Activated naive CD4-positive, alpha-beta T cell treated with anti-CD3 and anti-CD28 coated beads, Interleukin-2, amount 50 U/mL, for 16 hours (primary cell): ENCODE measurements at regions not wholly inside any gene's neighbourhood (a gene's known extent, or its start where the extent isn't known, plus 50 kb on each side); places are given as distances from the start of the nearest gene placed in this dataset.
A peak's percentile ranks its signal among the peaks of the same experiment; 100 is the strongest.
"Not testable (repeated sequence)": the region's sequence is repeated elsewhere in the genome, so short reads cannot be mapped to it uniquely, and the experiment has no call there.

Source experiments
- DNase-seq: peaks from one replicate; pipeline ENCODE4 v3.0.0-alpha.2; 2020

- no peak for DNase-seq
These were observed 1493.5 kb upstream of the DEFB115 start for GRCh38 chr20:29763821-29764511.

- DNase-seq = not testable (repeated sequence)
These were observed 1492.4 kb upstream of the DEFB115 start for GRCh38 chr20:29764922-29765610.

GRCh38 chr20:29778033-29778432 lies 1479.4 kb upstream of the DEFB115 start:
- not testable (repeated sequence) for DNase-seq

GRCh38 chr20:29781217-29781616 lies 1476.2 kb upstream of the DEFB115 start:
- DNase-seq = not testable (repeated sequence)

GRCh38 chr20:29781891-29782290 lies 1475.6 kb upstream of the DEFB115 start:
- DNase-seq = not testable (repeated sequence)

- not testable (repeated sequence) for DNase-seq
These were observed 1470.0 kb upstream of the DEFB115 start for GRCh38 chr20:29787456-29787855.

- DNase-seq = no peak
These were observed 1467.0 kb upstream of the DEFB115 start for GRCh38 chr20:29790510-29790909.

- DNase-seq = not testable (repeated sequence)
These were observed 1426.0 kb upstream of the DEFB115 start for GRCh38 chr20:29831508-29831907.

- not testable (repeated sequence) for DNase-seq
These were observed 1389.5 kb upstream of the DEFB115 start for GRCh38 chr20:29868014-29868413.

- not testable (repeated sequence) for DNase-seq
These were observed 1388.8 kb upstream of the DEFB115 start for GRCh38 chr20:29868688-29869087.

- not testable (repeated sequence) for DNase-seq
These were observed 1385.6 kb upstream of the DEFB115 start for GRCh38 chr20:29871816-29872215.

GRCh38 chr20:29873946-29874345 lies 1383.5 kb upstream of the DEFB115 start:
- DNase-seq = peak; percentile 41

GRCh38 chr20:29874476-29875202 lies 1382.8 kb upstream of the DEFB115 start:
- DNase-seq = no peak

GRCh38 chr20:29875321-29876083 lies 1382.0 kb upstream of the DEFB115 start:
- not testable (repeated sequence) for DNase-seq

GRCh38 chr20:29876084-29876910 lies 1381.2 kb upstream of the DEFB115 start:
- DNase-seq = not testable (repeated sequence)

- DNase-seq = no peak
These were observed 1380.6 kb upstream of the DEFB115 start for GRCh38 chr20:29876911-29877285.

GRCh38 chr20:29877411-29878280 lies 1379.8 kb upstream of the DEFB115 start:
- not testable (repeated sequence) for DNase-seq

- DNase-seq = peak; percentile 22
These were observed 1379.2 kb upstream of the DEFB115 start for GRCh38 chr20:29878281-29878741.

GRCh38 chr20:29878777-29879442 lies 1378.6 kb upstream of the DEFB115 start:
- DNase-seq = peak; percentile 14

- DNase-seq = not testable (repeated sequence)
These were observed 1376.4 kb upstream of the DEFB115 start for GRCh38 chr20:29881107-29881506.
